Activated CD4-positive, alpha-beta memory T cell treated with anti-CD3 and anti-CD28 coated beads for 36 hours (primary cell): ENCODE measurements at regions not wholly inside any gene's neighbourhood (a gene's known extent, or its start where the extent isn't known, plus 50 kb on each side); places are given as distances from the start of the nearest gene placed in this dataset.
"Not testable (repeated sequence)": the region's sequence is repeated elsewhere in the genome, so short reads cannot be mapped to it uniquely, and the experiment has no call there.

Experiments
- CTCF ChIA-PET: fragments of 350-600 bp; sonication (Branson Sonifier 250); formaldehyde crosslinking; loops from one replicate; lab custom pipeline; 2021; ENCODE audit warnings: antibody characterized with exemption, inconsistent platforms; lab: Charles Lee
- POLR2A ChIA-PET: fragments of 350-600 bp; sonication (Branson Sonifier 250); formaldehyde crosslinking; loops from one replicate; lab custom pipeline; 2021; ENCODE audit warnings: antibody characterized with exemption; lab: Charles Lee
- DNase-seq: peaks from one replicate; pipeline ENCODE4 v3.0.0-alpha.2; 2020
- H3K27ac Mint-ChIP-seq: one replicate; pipeline ENCODE4 v1.8.0; 2021; ENCODE audit warnings: mixed read lengths
- H3K27me3 Mint-ChIP-seq: one replicate; pipeline ENCODE4 v1.8.0; 2021; ENCODE audit warnings: mixed read lengths
- H3K36me3 Mint-ChIP-seq: one replicate; pipeline ENCODE4 v1.8.0; 2021; ENCODE audit warnings: mixed read lengths
- H3K4me1 Mint-ChIP-seq: one replicate; pipeline ENCODE4 v1.8.0; 2021; ENCODE audit warnings: low read depth, mixed read lengths
- H3K4me3 Mint-ChIP-seq: one replicate; pipeline ENCODE4 v1.8.0; 2021; ENCODE audit warnings: mild to moderate bottlenecking, mixed read lengths
- H3K9me3 Mint-ChIP-seq: one replicate; pipeline ENCODE4 v1.8.0; 2021; ENCODE audit warnings: mixed read lengths
- intact Hi-C: fragments of 100-400 bp; cut with micrococcal nuclease; formaldehyde crosslinking; loops from one replicate; pipeline ENCODE4 v1.15.1; 2023

DNA sequence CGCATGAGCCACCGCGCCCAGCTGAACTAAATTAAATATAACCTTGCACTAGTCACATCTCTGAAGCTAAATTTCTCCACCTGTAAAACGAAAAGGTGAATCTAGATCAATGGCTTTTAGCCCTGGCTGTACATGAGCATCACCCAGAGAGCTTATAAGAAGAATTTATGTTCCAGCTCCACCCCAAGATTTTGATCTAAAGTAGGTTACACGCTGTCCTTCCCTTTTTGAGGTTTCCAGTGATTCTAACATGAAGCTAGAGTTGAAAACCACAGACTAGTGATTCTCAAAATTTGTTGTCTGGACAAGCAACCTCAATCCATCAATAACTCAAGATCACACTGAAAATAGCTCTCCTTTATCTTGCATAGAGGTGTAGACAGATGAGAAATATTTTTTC, 208.8 kb upstream of the CRIM1 start:
- no peak overlapping the region for H3K27ac Mint-ChIP-seq
- ChIA-PET POLR2A (interaction anchor here (2.1 kb wide), 1 partner anchor 93 kb away, joined by 8 read pairs; no protein-coding TSS in a partner anchor), CTCF (interaction anchor here (0.9 to 1.3 kb wide), 2 partner anchors 99 to 172 kb away, joined by 3 to 5 read pairs; no protein-coding TSS in a partner anchor)
- no peaks in the 10 kb centered on the region for H3K36me3 Mint-ChIP-seq
- H3K27me3 Mint-ChIP-seq, result peaks cover 16% of the 10 kb centered on the region
- intact Hi-C loops, result loop anchor here (1.0 to 10.0 kb wide), 4 partner anchors 22 to 172 kb away; no protein-coding TSS in a partner anchor
- H3K4me1 Mint-ChIP-seq, result peaks cover 14% of the 10 kb centered on the region
- no peak for DNase-seq
- H3K4me3 Mint-ChIP-seq, result no peak overlapping the region
- H3K9me3 Mint-ChIP-seq, result no peaks in the 10 kb centered on the region

DNA sequence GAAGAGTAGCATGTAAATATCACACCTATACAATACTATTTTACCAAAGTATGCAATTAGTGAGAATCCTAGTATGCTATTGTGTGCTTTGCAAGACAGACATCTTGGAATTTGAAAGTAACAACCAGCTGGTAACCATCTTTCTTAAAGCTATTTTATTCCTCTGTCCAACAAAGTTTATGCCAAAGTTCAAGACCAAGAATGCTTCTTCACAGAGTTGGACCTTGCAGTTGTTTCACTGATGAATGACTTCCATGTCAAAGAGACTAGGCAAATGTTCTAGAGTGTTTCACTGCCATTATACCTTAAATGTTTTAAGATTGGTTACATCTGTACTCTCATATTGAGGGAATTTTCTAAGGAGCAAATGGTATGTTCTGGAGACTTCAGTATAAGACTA, 215.2 kb upstream of the CRIM1 start:
- Mint-ChIP-seq H3K4me1 (peaks cover 13% of the 10 kb centered on the region), H3K4me3 (no peak overlapping the region), H3K36me3 (no peaks in the 10 kb centered on the region), H3K27ac (no peak overlapping the region), H3K27me3 (peaks cover 6% of the 10 kb centered on the region), H3K9me3 (no peaks in the 10 kb centered on the region)
- ChIA-PET CTCF (no interaction called here), POLR2A (no interaction called here)
- intact Hi-C loops, result loop anchor here (10.0 kb wide), 1 partner anchor 166 kb away; no protein-coding TSS in a partner anchor
- DNase-seq, result no peak

- peaks cover 13% of the 10 kb centered on the region for H3K4me1 Mint-ChIP-seq
- H3K4me3 Mint-ChIP-seq, result no peak overlapping the region
- ChIA-PET CTCF (no interaction called here), POLR2A (no interaction called here)
- no peak overlapping the region for H3K27ac Mint-ChIP-seq
- intact Hi-C loops, result no loop called here
- H3K9me3 Mint-ChIP-seq, result no peaks in the 10 kb centered on the region
- no peaks in the 10 kb centered on the region for H3K36me3 Mint-ChIP-seq
- no peak for DNase-seq
- peaks cover under 1% of the 10 kb centered on the region for H3K27me3 Mint-ChIP-seq
Observed at GRCh38 chr2:36137612-36138011, 218.0 kb upstream of the CRIM1 start.

- intact Hi-C loops, result no loop called here
- Mint-ChIP-seq H3K4me1 (peaks cover 13% of the 10 kb centered on the region), H3K27me3 (peaks cover 3% of the 10 kb centered on the region), H3K27ac (no peak overlapping the region), H3K36me3 (no peaks in the 10 kb centered on the region), H3K4me3 (no peak overlapping the region), H3K9me3 (no peaks in the 10 kb centered on the region)
- DNase-seq, result no peak
- POLR2A ChIA-PET, result no interaction called here
- CTCF ChIA-PET, result no interaction called here
Observed at GRCh38 chr2:36134281-36134680, 221.3 kb upstream of the CRIM1 start.

GRCh38 chr2:36128359-36128758, 227.2 kb upstream of the CRIM1 start:
- H3K36me3 Mint-ChIP-seq, result no peaks in the 10 kb centered on the region
- ChIA-PET CTCF (no interaction called here), POLR2A (no interaction called here)
- H3K27ac Mint-ChIP-seq, result no peak overlapping the region
- intact Hi-C loops, result no loop called here
- DNase-seq, result no peak
- H3K4me3 Mint-ChIP-seq, result no peak overlapping the region
- H3K27me3 Mint-ChIP-seq, result peaks cover 20% of the 10 kb centered on the region
- no peaks in the 10 kb centered on the region for H3K9me3 Mint-ChIP-seq
- H3K4me1 Mint-ChIP-seq, result peaks cover 9% of the 10 kb centered on the region

- Mint-ChIP-seq H3K27me3 (peaks cover 26% of the 10 kb centered on the region), H3K27ac (no peak overlapping the region), H3K4me1 (peaks cover 9% of the 10 kb centered on the region), H3K9me3 (peaks cover 3% of the 10 kb centered on the region), H3K4me3 (no peak overlapping the region), H3K36me3 (no peaks in the 10 kb centered on the region)
- CTCF ChIA-PET, result no interaction called here
- POLR2A ChIA-PET, result no interaction called here
- no peak for DNase-seq
- intact Hi-C loops, result no loop called here
Observed at GRCh38 chr2:36125702-36126101, 229.9 kb upstream of the CRIM1 start.

GRCh38 chr2:36123995-36124394, 231.6 kb upstream of the CRIM1 start:
- Mint-ChIP-seq H3K4me3 (no peak overlapping the region), H3K4me1 (peaks cover 9% of the 10 kb centered on the region), H3K9me3 (peaks cover 3% of the 10 kb centered on the region), H3K27ac (no peak overlapping the region), H3K36me3 (no peaks in the 10 kb centered on the region), H3K27me3 (peaks cover 35% of the 10 kb centered on the region)
- POLR2A ChIA-PET, result interaction anchor here (0.6 kb wide), 1 partner anchor 12 kb away, joined by 3 read pairs; no protein-coding TSS in a partner anchor
- CTCF ChIA-PET, result no interaction called here
- intact Hi-C loops, result loop anchor here (1.0 kb wide), 2 partner anchors 23 to 119 kb away; no protein-coding TSS in a partner anchor
- no peak for DNase-seq

GRCh38 chr2:36097022-36097421, 258.6 kb upstream of the CRIM1 start:
- no peaks in the 10 kb centered on the region for H3K4me1 Mint-ChIP-seq
- POLR2A ChIA-PET, result no interaction called here
- H3K4me3 Mint-ChIP-seq, result no peak overlapping the region
- H3K36me3 Mint-ChIP-seq, result peaks cover 2% of the 10 kb centered on the region
- no peak overlapping the region for H3K27ac Mint-ChIP-seq
- intact Hi-C loops, result no loop called here
- DNase-seq, result no peak
- H3K9me3 Mint-ChIP-seq, result peaks cover 13% of the 10 kb centered on the region
- peaks cover 2% of the 10 kb centered on the region for H3K27me3 Mint-ChIP-seq
- CTCF ChIA-PET, result no interaction called here

GRCh38 chr2:36091844-36092741, 263.5 kb upstream of the CRIM1 start:
- H3K4me3 Mint-ChIP-seq, H3K4me1 Mint-ChIP-seq, H3K9me3 Mint-ChIP-seq, intact Hi-C loops, H3K27me3 Mint-ChIP-seq, POLR2A ChIA-PET, DNase-seq, CTCF ChIA-PET, H3K27ac Mint-ChIP-seq, H3K36me3 Mint-ChIP-seq: not testable (repeated sequence)

GRCh38 chr2:36088716-36089328, 266.8 kb upstream of the CRIM1 start:
- Mint-ChIP-seq H3K4me1 (no peaks in the 10 kb centered on the region), H3K4me3 (no peak overlapping the region), H3K36me3 (no peaks in the 10 kb centered on the region), H3K9me3 (no peaks in the 10 kb centered on the region), H3K27me3 (peaks cover 5% of the 10 kb centered on the region), H3K27ac (no peak overlapping the region)
- intact Hi-C loops, result no loop called here
- no peak for DNase-seq
- POLR2A ChIA-PET, result no interaction called here
- CTCF ChIA-PET, result no interaction called here

GRCh38 chr2:36087344-36087743, 268.2 kb upstream of the CRIM1 start:
- no peak for DNase-seq
- POLR2A ChIA-PET, result no interaction called here
- CTCF ChIA-PET, result no interaction called here
- intact Hi-C loops, result no loop called here
- Mint-ChIP-seq H3K27me3 (peaks cover 6% of the 10 kb centered on the region), H3K36me3 (no peaks in the 10 kb centered on the region), H3K4me3 (no peak overlapping the region), H3K9me3 (no peaks in the 10 kb centered on the region), H3K27ac (no peak overlapping the region), H3K4me1 (no peaks in the 10 kb centered on the region)

GRCh38 chr2:36079793-36080192, 275.8 kb upstream of the CRIM1 start:
- POLR2A ChIA-PET, result no interaction called here
- CTCF ChIA-PET, result no interaction called here
- intact Hi-C loops, result no loop called here
- DNase-seq, result no peak
- peaks cover 1% of the 10 kb centered on the region for H3K27me3 Mint-ChIP-seq
- H3K27ac Mint-ChIP-seq, result no peak overlapping the region
- no peaks in the 10 kb centered on the region for H3K9me3 Mint-ChIP-seq
- H3K36me3 Mint-ChIP-seq, result no peaks in the 10 kb centered on the region
- no peaks in the 10 kb centered on the region for H3K4me1 Mint-ChIP-seq
- H3K4me3 Mint-ChIP-seq, result no peak overlapping the region
